OCI-LY7 (cell line): ENCODE measurements at regions not wholly inside any gene's neighbourhood (a gene's known extent, or its start where the extent isn't known, plus 50 kb on each side); places are given as distances from the start of the nearest gene placed in this dataset.

ENCODE experiments used
- BruUV-seq: library from RNA; stranded (reverse); fragments of 400-500 nt; replicated peaks from 2 replicates; lab custom pipeline; 2021; lab: Mats Ljungman, UMichigan
- CTCF ChIA-PET: fragments of 300-600 bp; sonication (Branson Sonifier 250); formaldehyde crosslinking; loops from one replicate; lab custom pipeline; 2022; ENCODE audit warnings: antibody characterized with exemption; ENCODE audit not compliant: unreplicated experiment; lab: Charles Lee
- POLR2A ChIA-PET: fragments of 300-600 bp; sonication (Branson Sonifier 250); formaldehyde crosslinking; loops from one replicate; lab custom pipeline; 2022; ENCODE audit warnings: antibody characterized with exemption; lab: Charles Lee
- DNase-seq: peaks from one replicate; pipeline ENCODE4 v3.0.0-alpha.2; 2015; ENCODE audit warnings: low spot score
- H2AFZ ChIP-seq: fragments of 200-600 bp; sonication (generic), shearing (Covaris generic); 2 replicates; pipeline ENCODE4 v1.6.1; 2014; ENCODE audit warnings: mild to moderate bottlenecking, antibody characterized with exemption, low read length, moderate library complexity
- H3K27ac ChIP-seq: fragments of 200-600 bp; sonication (generic); 2 replicates; pipeline ENCODE4 v1.5.1; 2014; ENCODE audit warnings: mixed run types, low read depth, mild to moderate bottlenecking, moderate library complexity, low read length, inconsistent platforms; ENCODE audit not compliant: poor library complexity, severe bottlenecking
- H3K36me3 ChIP-seq: fragments of 200-600 bp; sonication (generic); 2 replicates; pipeline ENCODE4 v1.6.1; 2014; ENCODE audit warnings: mild to moderate bottlenecking, antibody characterized with exemption, low read length, moderate library complexity, mixed read lengths; ENCODE audit not compliant: insufficient read depth
- H3K4me1 ChIP-seq: fragments of 200-600 bp; sonication (generic); 2 replicates; pipeline ENCODE4 v1.5.1; 2014; ENCODE audit warnings: mild to moderate bottlenecking, low read length; ENCODE audit not compliant: insufficient read depth, poor library complexity, severe bottlenecking
- H3K4me2 ChIP-seq: fragments of 200-600 bp; sonication (generic); 2 replicates; pipeline ENCODE4 v1.6.1; 2014; ENCODE audit warnings: mild to moderate bottlenecking, low read length
- H3K4me3 ChIP-seq: fragments of 200-600 bp; sonication (generic); 2 replicates; pipeline ENCODE4 v1.5.1; 2014; ENCODE audit warnings: mild to moderate bottlenecking, low read depth, low read length; ENCODE audit not compliant: poor library complexity, severe bottlenecking
- H3K79me2 ChIP-seq: fragments of 200-600 bp; sonication (generic); 2 replicates; pipeline ENCODE4 v1.6.1; 2016; ENCODE audit warnings: low read depth, mild to moderate bottlenecking, low read length, moderate library complexity, mixed read lengths; ENCODE audit not compliant: insufficient read depth
- H3K9me2 ChIP-seq: fragments of 200-600 bp; sonication (generic); 2 replicates; pipeline ENCODE4 v1.6.1; 2016; ENCODE audit warnings: mild to moderate bottlenecking, low read length, mixed read lengths; ENCODE audit not compliant: insufficient read depth
- H3K9me3 ChIP-seq: fragments of 200-600 bp; sonication (generic); 2 replicates; pipeline ENCODE4 v1.6.1; 2014; ENCODE audit warnings: mild to moderate bottlenecking, mixed run types, low read length, mixed read lengths
- H4K20me1 ChIP-seq: fragments of 200-600 bp; sonication (generic); 2 replicates; pipeline ENCODE4 v1.6.1; 2014; ENCODE audit warnings: mild to moderate bottlenecking, antibody characterized with exemption, low read length, moderate library complexity, mixed read lengths; ENCODE audit not compliant: insufficient read depth
- CTCF ChIP-seq: fragments of 200-600 bp; sonication (generic); conservative IDR thresholded peaks from 2 replicates; pipeline ENCODE4 v1.5.1; 2014; ENCODE audit warnings: mild to moderate bottlenecking, antibody characterized with exemption, low read length, moderate library complexity, mixed read lengths
- EZH2phosphoT487 ChIP-seq: fragments of 200-600 bp; sonication (generic); IDR thresholded peaks from 2 replicates; pipeline ENCODE4 v1.6.1; 2018; ENCODE audit warnings: low read depth, borderline replicate concordance, mild to moderate bottlenecking, mixed run types, antibody characterized with exemption, low read length, moderate library complexity, mixed read lengths
- intact Hi-C: fragments of 100-400 bp; cut with micrococcal nuclease; formaldehyde crosslinking; loops from one replicate; pipeline ENCODE4 v1.10.0; 2022; ENCODE audit not compliant: unreplicated experiment

- intact Hi-C loops: no loop called here
- no TSS peak for BruUV-seq
- ChIA-PET POLR2A (no interaction called here), CTCF (no interaction called here)
- no peaks in the 10 kb centered on the region for H3K36me3 ChIP-seq
- no peak overlapping the region for H2AFZ ChIP-seq
- H4K20me1 ChIP-seq: no peaks in the 10 kb centered on the region
- no peak for DNase-seq
- no peak overlapping the region for H3K4me2 ChIP-seq
- no peak overlapping the region for H3K4me3 ChIP-seq
- no peak for TF ChIP-seq CTCF
- TF ChIP-seq EZH2phosphoT487: no peak
- no peaks in the 10 kb centered on the region for H3K9me3 ChIP-seq
- H3K79me2 ChIP-seq: no peaks in the 10 kb centered on the region
- H3K27ac ChIP-seq: no peak overlapping the region
- no peaks in the 10 kb centered on the region for H3K4me1 ChIP-seq
- H3K9me2 ChIP-seq: no peaks in the 10 kb centered on the region
Observed at GRCh38 chr13:63024458-63024857, 1608.8 kb upstream of the PCDH20 start.

GRCh38 chr13:63011996-63012395 is 1596.3 kb upstream of the PCDH20 start:
- DNase-seq: no peak
- H3K9me3 ChIP-seq: peaks cover 13% of the 10 kb centered on the region
- H4K20me1 ChIP-seq: no peaks in the 10 kb centered on the region
- no peaks in the 10 kb centered on the region for H3K9me2 ChIP-seq
- H3K27ac ChIP-seq: no peak overlapping the region
- H3K4me3 ChIP-seq: no peak overlapping the region
- no TSS peak for BruUV-seq
- intact Hi-C loops: no loop called here
- ChIA-PET POLR2A (interaction anchor here (0.8 kb wide), 1 partner anchor 25 kb away, joined by 3 read pairs; no protein-coding TSS in a partner anchor), CTCF (no interaction called here)
- no peak overlapping the region for H2AFZ ChIP-seq
- no peak overlapping the region for H3K4me2 ChIP-seq
- H3K36me3 ChIP-seq: no peaks in the 10 kb centered on the region
- no peaks in the 10 kb centered on the region for H3K79me2 ChIP-seq
- TF ChIP-seq CTCF: no peak
- TF ChIP-seq EZH2phosphoT487: no peak
- no peaks in the 10 kb centered on the region for H3K4me1 ChIP-seq

- no peaks in the 10 kb centered on the region for H3K4me1 ChIP-seq
- no peaks in the 10 kb centered on the region for H3K9me2 ChIP-seq
- no peak overlapping the region for H3K27ac ChIP-seq
- TF ChIP-seq EZH2phosphoT487: no peak
- TF ChIP-seq CTCF: no peak
- no peak overlapping the region for H3K4me2 ChIP-seq
- peaks cover 13% of the 10 kb centered on the region; the same call in 1 of the 2 replicates for H3K9me3 ChIP-seq
- no peak for DNase-seq
- no peak overlapping the region for H2AFZ ChIP-seq
- ChIA-PET POLR2A (no interaction called here), CTCF (no interaction called here)
- H4K20me1 ChIP-seq: no peaks in the 10 kb centered on the region
- no peaks in the 10 kb centered on the region for H3K36me3 ChIP-seq
- intact Hi-C loops: no loop called here
- BruUV-seq: no TSS peak
- H3K4me3 ChIP-seq: no peak overlapping the region
- no peaks in the 10 kb centered on the region for H3K79me2 ChIP-seq
Observed at GRCh38 chr13:63010072-63010658, 1594.5 kb upstream of the PCDH20 start.
